Epithelial cell of esophagus (primary cell): ENCODE measurements at regions not wholly inside any gene's neighbourhood (a gene's known extent, or its start where the extent isn't known, plus 50 kb on each side); places are given as distances from the start of the nearest gene placed in this dataset.

ENCODE experiments used
- DNase-seq: peaks from one replicate; pipeline ENCODE4 v3.0.0; 2010; ENCODE audit warnings: low read depth
- H3K4me3 ChIP-seq: 2 replicates; pipeline ENCODE4 v1.5.1; 2011; ENCODE audit warnings: mild to moderate bottlenecking, low read length, control low read depth
- CTCF ChIP-seq: IDR thresholded peaks from 2 replicates; pipeline ENCODE4 v1.5.1; 2011; ENCODE audit warnings: low read depth, mild to moderate bottlenecking, low read length, control low read depth, inconsistent platforms; ENCODE audit not compliant: insufficient read depth; ENCODE audit errors: missing control alignments

GRCh38 chr2:118216224-118216623 is 128.0 kb downstream of the INSIG2 start:
- no peak for DNase-seq
- H3K4me3 ChIP-seq, result no peak overlapping the region
- TF ChIP-seq CTCF, result no peak

- no peak overlapping the region for H3K4me3 ChIP-seq
- no peak for DNase-seq
- no peak for TF ChIP-seq CTCF
Measured at GRCh38 chr2:118209727-118210126, 121.5 kb downstream of the INSIG2 start.

GRCh38 chr2:118207889-118208288 is 119.6 kb downstream of the INSIG2 start:
- DNase-seq, result no peak
- TF ChIP-seq CTCF, result no peak
- no peak overlapping the region for H3K4me3 ChIP-seq

- peak; percentile 60 for DNase-seq
- peak; percentile 91 for TF ChIP-seq CTCF
- no peak overlapping the region for H3K4me3 ChIP-seq
Measured at GRCh38 chr2:118202707-118203303, 114.5 kb downstream of the INSIG2 start.

- DNase-seq, result no peak
- TF ChIP-seq CTCF, result no peak
- no peak overlapping the region for H3K4me3 ChIP-seq
Measured at GRCh38 chr2:118198268-118198667, 110.0 kb downstream of the INSIG2 start.

- no peak for TF ChIP-seq CTCF
- peak; percentile 23 for DNase-seq
- H3K4me3 ChIP-seq, result no peak overlapping the region
Measured at GRCh38 chr2:118197011-118197675, 108.9 kb downstream of the INSIG2 start.

- no peak overlapping the region for H3K4me3 ChIP-seq
- peak; percentile 7 for DNase-seq
- TF ChIP-seq CTCF, result no peak
Measured at GRCh38 chr2:118190474-118190873, 102.2 kb downstream of the INSIG2 start.
